Neuronal stem cell (in vitro differentiated cells): ENCODE measurements at regions not wholly inside any gene's neighbourhood (a gene's known extent, or its start where the extent isn't known, plus 50 kb on each side); places are given as distances from the start of the nearest gene placed in this dataset.
"Not testable (repeated sequence)": the region's sequence is repeated elsewhere in the genome, so short reads cannot be mapped to it uniquely, and the experiment has no call there.

Experiments
- DNase-seq: peaks from one replicate; pipeline ENCODE4 v3.0.0-alpha.2; 2013; ENCODE audit warnings: low spot score
- H2AFZ ChIP-seq: one replicate; pipeline ENCODE4 v1.6.1; 2013; ENCODE audit warnings: mild to moderate bottlenecking, low read length, inconsistent platforms
- H2AK5ac ChIP-seq: 2 replicates; pipeline ENCODE4 v1.6.1; 2013; ENCODE audit warnings: low read depth, mild to moderate bottlenecking, inconsistent platforms, low read length, moderate library complexity, mixed read lengths
- H2BK120ac ChIP-seq: 2 replicates; pipeline ENCODE4 v1.6.1; 2013; ENCODE audit warnings: low read depth, mild to moderate bottlenecking, inconsistent platforms, low read length, moderate library complexity, mixed read lengths
- H2BK12ac ChIP-seq: one replicate; pipeline ENCODE4 v1.6.1; 2013; ENCODE audit warnings: low read length, inconsistent platforms
- H2BK15ac ChIP-seq: 2 replicates; pipeline ENCODE4 v1.6.1; 2013; ENCODE audit warnings: mild to moderate bottlenecking, low read length, inconsistent platforms, mixed read lengths
- H2BK5ac ChIP-seq: one replicate; pipeline ENCODE4 v1.6.1; 2013; ENCODE audit warnings: inconsistent platforms, mild to moderate bottlenecking, low read length, moderate library complexity
- H3K14ac ChIP-seq: one replicate; pipeline ENCODE4 v1.6.1; 2013; ENCODE audit warnings: low read length, inconsistent platforms
- H3K18ac ChIP-seq: 2 replicates; pipeline ENCODE4 v1.6.1; 2013; ENCODE audit warnings: low read length, inconsistent platforms
- H3K23ac ChIP-seq: 2 replicates; pipeline ENCODE4 v1.6.1; 2013; ENCODE audit warnings: low read depth, mild to moderate bottlenecking, mixed read lengths, low read length, inconsistent platforms; ENCODE audit not compliant: poor library complexity
- H3K27ac ChIP-seq: replicated peaks from 3 replicates; pipeline ENCODE4 v1.5.1; 2013; ENCODE audit warnings: low read length, inconsistent platforms
- H3K27me3 ChIP-seq, 3 experiments: 2 replicates each; pipeline ENCODE4 v1.6.1; 2013; ENCODE audit warnings: low read length in 3 of 3, mild to moderate bottlenecking in 2 of 3, inconsistent platforms in 1 of 3, low read depth in 1 of 3, mixed read lengths in 1 of 3, moderate library complexity in 1 of 3; ENCODE audit not compliant: control insufficient read depth in 3 of 3, insufficient read depth in 3 of 3
- H3K36me3 ChIP-seq, 2 donors: replicated peaks in 1 of 2; 2 replicates each; pipeline ENCODE4 v1.6.1; 2013; ENCODE audit warnings: low read length in 2 of 2; ENCODE audit not compliant: control insufficient read depth in 2 of 2, insufficient read depth in 2 of 2
- H3K4ac ChIP-seq: 2 replicates; pipeline ENCODE4 v1.6.1; 2013; ENCODE audit warnings: inconsistent platforms, mild to moderate bottlenecking, low read length, moderate library complexity
- H3K4me1 ChIP-seq, 2 donors: 1 replicate in 1 of 2; 2 replicates in 1 of 2; pipeline ENCODE4 v1.6.1; 2013; ENCODE audit warnings: low read length in 2 of 2, low read depth in 1 of 2; ENCODE audit not compliant: control insufficient read depth in 2 of 2, insufficient read depth in 1 of 2
- H3K4me2 ChIP-seq: one replicate; pipeline ENCODE4 v1.6.1; 2013; ENCODE audit warnings: mild to moderate bottlenecking, low read length, inconsistent platforms; ENCODE audit not compliant: insufficient read depth, poor library complexity, severe bottlenecking
- H3K4me3 ChIP-seq, 2 donors: 2 replicates each; pipeline ENCODE4 v1.5.1; 2013; ENCODE audit warnings: low read length in 2 of 2, mild to moderate bottlenecking in 2 of 2, inconsistent platforms in 1 of 2, moderate library complexity in 1 of 2
- H3K79me1 ChIP-seq: one replicate; pipeline ENCODE4 v1.6.1; 2013; ENCODE audit warnings: low read depth, mild to moderate bottlenecking, inconsistent platforms, low read length, moderate library complexity
- H3K9ac ChIP-seq: one replicate; pipeline ENCODE4 v1.6.1; 2013; ENCODE audit warnings: mild to moderate bottlenecking, low read depth, low read length, inconsistent platforms; ENCODE audit not compliant: poor library complexity
- H3K9me3 ChIP-seq, 2 donors: replicated peaks in 1 of 2; 2 replicates each; pipeline versions ENCODE3 to v1.6.1; 2013; ENCODE audit warnings: low read length in 2 of 2, mild to moderate bottlenecking in 2 of 2, inconsistent platforms in 1 of 2, low read depth in 1 of 2, mixed read lengths in 1 of 2, moderate library complexity in 1 of 2; ENCODE audit not compliant: control insufficient read depth in 2 of 2, insufficient read depth in 1 of 2
- H4K8ac ChIP-seq: one replicate; pipeline ENCODE4 v1.6.1; 2013; ENCODE audit warnings: low read depth, mild to moderate bottlenecking, inconsistent platforms, low read length, moderate library complexity
- H4K91ac ChIP-seq: one replicate; pipeline ENCODE4 v1.6.1; 2013; ENCODE audit warnings: low read length, low read depth, mild to moderate bottlenecking, inconsistent platforms; ENCODE audit not compliant: poor library complexity
- WGBS, 2 donors: extraction: QIAGEN DNeasy Blood & Tissue Kit; methylation state at CpG; one replicate each; pipeline ENCODE4 v1.1.7; 2013; ENCODE audit warnings: missing lambda C conversion rate in 2 of 2, mixed read lengths in 1 of 2; ENCODE audit not compliant: insufficient read length in 2 of 2, insufficient replicate concordance in 1 of 2; ENCODE audit errors: extremely low coverage in 2 of 2; 5-methylcytosine and 5-hydroxymethylcytosine counted together

DNA sequence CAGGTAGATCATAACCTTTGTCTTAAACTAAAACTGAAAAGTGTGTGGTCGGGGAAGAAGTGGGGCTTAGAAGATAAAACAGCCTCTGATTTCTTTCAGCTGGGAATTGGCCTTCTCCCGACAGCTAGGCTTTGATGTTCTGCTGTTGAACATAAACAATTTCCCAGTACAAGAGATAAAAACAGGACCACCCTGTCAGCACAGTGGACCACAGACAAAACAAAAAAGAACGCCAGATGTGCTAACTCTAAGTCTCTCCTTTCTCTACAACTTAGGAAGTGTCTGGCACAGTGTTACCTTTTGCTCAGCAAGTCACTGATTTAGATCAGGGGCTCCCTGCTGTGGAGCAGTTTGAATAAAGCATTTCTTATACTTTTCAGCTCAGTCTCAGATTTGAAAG, 87.5 kb upstream of the UXT start:
- WGBS, 2 donors, result no CpG with 5 or more reads among the region's 3 CpGs
- no peak overlapping the region for H3K27ac ChIP-seq

DNA sequence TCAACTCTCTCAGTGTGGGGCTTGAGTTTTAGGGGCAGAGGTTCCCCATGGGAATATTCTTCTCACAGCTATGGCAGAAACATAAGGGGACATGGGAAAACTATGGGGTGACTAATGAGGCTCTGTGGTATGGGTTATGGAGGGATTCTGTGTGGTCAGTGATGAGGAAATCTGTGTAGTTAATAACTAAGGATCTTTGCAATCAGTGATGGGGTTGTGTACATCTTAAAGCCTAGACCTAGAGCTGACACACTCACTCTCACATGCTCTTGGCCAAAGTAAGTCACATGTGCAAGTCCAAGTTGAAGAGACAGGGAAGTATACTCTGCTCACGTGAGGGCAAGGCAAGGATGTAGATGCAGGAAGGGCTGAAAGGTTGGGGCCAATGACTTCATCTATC, 86.4 kb upstream of the UXT start:
- no peak for DNase-seq
- no peak overlapping the region for H2AK5ac ChIP-seq
- no peak overlapping the region for H3K4me3 ChIP-seq
- H2BK12ac ChIP-seq, result no peak overlapping the region
- H3K79me1 ChIP-seq, result no peaks in the 10 kb centered on the region
- no peak overlapping the region for H2BK120ac ChIP-seq
- no peaks in the 10 kb centered on the region for H3K9me3 ChIP-seq
- no peak overlapping the region for H4K91ac ChIP-seq
- H3K27ac ChIP-seq, result no peak overlapping the region
- no peak overlapping the region for H3K9ac ChIP-seq
- H2BK5ac ChIP-seq, result no peak overlapping the region
- H3K4me2 ChIP-seq, result no peak overlapping the region
- no peak overlapping the region for H4K8ac ChIP-seq
- H2BK15ac ChIP-seq, result no peak overlapping the region
- no peaks in the 10 kb centered on the region for H3K36me3 ChIP-seq
- WGBS, 2 donors, result no CpG with 5 or more reads among the region's 1 CpG
- no peak overlapping the region for H3K18ac ChIP-seq
- H3K14ac ChIP-seq, result no peak overlapping the region
- no peaks in the 10 kb centered on the region for H3K4me1 ChIP-seq
- H3K27me3 ChIP-seq, result peaks cover 0 to 47% (median 0%) of the 10 kb centered on the region in 3 experiments
- no peak overlapping the region for H3K4ac ChIP-seq
- H2AFZ ChIP-seq, result no peak overlapping the region
- H3K23ac ChIP-seq, result no peak overlapping the region

More for the DNA sequence above, 87.5 kb upstream of the UXT start:
- no peak overlapping the region for H3K4me3 ChIP-seq
- H4K8ac ChIP-seq, result no peak overlapping the region
- no peak overlapping the region for H3K4ac ChIP-seq
- H2BK5ac ChIP-seq, result no peak overlapping the region
- H3K23ac ChIP-seq, result no peak overlapping the region
- H3K36me3 ChIP-seq, result no peaks in the 10 kb centered on the region
- no peak overlapping the region for H4K91ac ChIP-seq
- H3K18ac ChIP-seq, result no peak overlapping the region
- H3K9ac ChIP-seq, result no peak overlapping the region
- no peak overlapping the region for H3K14ac ChIP-seq
- H2AFZ ChIP-seq, result no peak overlapping the region
- H3K79me1 ChIP-seq, result no peaks in the 10 kb centered on the region
- H3K9me3 ChIP-seq, result no peaks in the 10 kb centered on the region
- H2BK15ac ChIP-seq, result no peak overlapping the region
- H2AK5ac ChIP-seq, result no peak overlapping the region
- H3K27me3 ChIP-seq, result peaks cover 0 to 54% (median 0%) of the 10 kb centered on the region in 3 experiments
- H3K4me2 ChIP-seq, result no peak overlapping the region
- no peak overlapping the region for H2BK120ac ChIP-seq
- H2BK12ac ChIP-seq, result no peak overlapping the region
- no peaks in the 10 kb centered on the region for H3K4me1 ChIP-seq
- DNase-seq, result no peak

- no peak overlapping the region for H3K4me3 ChIP-seq
- no peak overlapping the region for H2BK15ac ChIP-seq
- WGBS, 2 donors, result no CpG with 5 or more reads among the region's 2 CpGs
- H3K14ac ChIP-seq, result no peak overlapping the region
- no peak overlapping the region for H3K18ac ChIP-seq
- no peak overlapping the region for H2BK5ac ChIP-seq
- no peak overlapping the region for H3K27ac ChIP-seq
- no peak overlapping the region for H3K4me2 ChIP-seq
- no peaks in the 10 kb centered on the region for H3K4me1 ChIP-seq
- H3K36me3 ChIP-seq, result no peaks in the 10 kb centered on the region
- DNase-seq, result no peak
- no peak overlapping the region for H4K91ac ChIP-seq
- H3K9ac ChIP-seq, result no peak overlapping the region
- no peak overlapping the region for H3K4ac ChIP-seq
- no peak overlapping the region for H2BK12ac ChIP-seq
- H2AFZ ChIP-seq, result no peak overlapping the region
- H3K79me1 ChIP-seq, result no peaks in the 10 kb centered on the region
- no peaks in the 10 kb centered on the region for H3K9me3 ChIP-seq
- H2BK120ac ChIP-seq, result no peak overlapping the region
- peaks cover 0 to 30% (median 0%) of the 10 kb centered on the region in 3 experiments for H3K27me3 ChIP-seq
- no peak overlapping the region for H3K23ac ChIP-seq
- H4K8ac ChIP-seq, result no peak overlapping the region
- no peak overlapping the region for H2AK5ac ChIP-seq
These were observed 84.5 kb upstream of the UXT start for GRCh38 chrX:47743504-47743903.

GRCh38 chrX:47738870-47739269, 79.9 kb upstream of the UXT start:
- not testable (repeated sequence) for H3K14ac ChIP-seq, H2BK5ac ChIP-seq, H3K36me3 ChIP-seq, H2BK120ac ChIP-seq, DNase-seq, H3K9ac ChIP-seq, H4K91ac ChIP-seq, H2BK12ac ChIP-seq, H3K4me3 ChIP-seq, H3K79me1 ChIP-seq, H2AFZ ChIP-seq, H3K18ac ChIP-seq, H3K27me3 ChIP-seq, H3K9me3 ChIP-seq, H2BK15ac ChIP-seq, H3K4me1 ChIP-seq, H4K8ac ChIP-seq, H3K4me2 ChIP-seq, H3K27ac ChIP-seq, H3K4ac ChIP-seq, H3K23ac ChIP-seq, H2AK5ac ChIP-seq
- whole genome bisulfite sequencing, 2 donors, result no CpG with 5 or more reads among the region's 3 CpGs
